Heart right ventricle (tissue), 16 donors: ENCODE measurements at regions not wholly inside any gene's neighbourhood (a gene's known extent, or its start where the extent isn't known, plus 50 kb on each side); places are given as distances from the start of the nearest gene placed in this dataset.

Experiments
- ATAC-seq, 8 donors: fragments of 200-7000 bp; cut with Tn5 transposase; one replicate each; pipeline ENCODE4 v1.9.1; 2020; ENCODE audit warnings: mild to moderate bottlenecking in 8 of 8, moderate library complexity in 8 of 8, moderate number of reproducible peaks in 1 of 8
- DNase-seq, 2 donors: peaks; one replicate each; pipeline ENCODE4 v3.0.0-alpha.2; 2020
- H3K27ac ChIP-seq, 10 donors: fragments of 200-600 bp; sonication (generic) in 2 of 10; one replicate each; pipeline versions ENCODE4 v1.5.0 to v1.8.0; 2020 to 2022; ENCODE audit warnings: mild to moderate bottlenecking in 3 of 10
- H3K27me3 ChIP-seq, 7 donors: fragments of 200-600 bp; one replicate each; pipeline ENCODE4 v1.8.0; 2021 to 2022; ENCODE audit warnings: mild to moderate bottlenecking in 2 of 7
- H3K36me3 ChIP-seq, 9 donors: fragments of 200-600 bp; sonication (generic) in 1 of 9; one replicate each; pipeline versions ENCODE4 v1.5.0 to v1.8.0; 2020 to 2022; ENCODE audit warnings: mild to moderate bottlenecking in 2 of 9
- H3K4me1 ChIP-seq, 9 donors: fragments of 200-600 bp; sonication (generic) in 1 of 9; one replicate each; pipeline versions ENCODE4 v1.5.0 to v1.8.0; 2020 to 2022; ENCODE audit warnings: mild to moderate bottlenecking in 4 of 9
- H3K4me3 ChIP-seq, 10 donors: fragments of 200-600 bp; sonication (generic) in 2 of 10; one replicate each; pipeline versions ENCODE4 v1.5.0 to v1.8.0; 2020 to 2022; ENCODE audit warnings: mild to moderate bottlenecking in 7 of 10, moderate library complexity in 2 of 10
- H3K9me3 ChIP-seq, 11 donors: fragments of 200-600 bp in 10 of 11; sonication (generic) in 2 of 11; one replicate each; pipeline versions ENCODE4 v1.5.0 to v1.8.0; 2013 to 2022; ENCODE audit warnings: mild to moderate bottlenecking in 2 of 11, control low read depth in 1 of 11, moderate library complexity in 1 of 11
- WGBS, 2 donors: extraction: QIAGEN DNeasy Blood & Tissue Kit; methylation state at CpG; one replicate each; pipeline ENCODE4 v1.1.7; 2013; ENCODE audit warnings: inconsistent platforms in 1 of 2; 5-methylcytosine and 5-hydroxymethylcytosine counted together
- intact Hi-C, 10 donors: fragments of 100-400 bp; cut with DNase I; formaldehyde crosslinking; loops; one replicate each; pipeline versions ENCODE4 v1.11.1 to v1.14.2; 2022
- TF ChIP-seq, protein P1 (sequence below), 9 donors: fragments of 200-600 bp; sonication (generic) in 2 of 9; IDR thresholded peaks; one replicate each; pipeline versions ENCODE4 v1.5.0 to v1.8.0; 2021 to 2022; ENCODE audit warnings: antibody characterized with exemption in 9 of 9, mild to moderate bottlenecking in 5 of 9, moderate library complexity in 1 of 9
- donor health status: Arrhythmogenic right ventricular cardiomyopathy.
- donor health status: ischemic (EF 13 %, LVEDD 7.1; RV severe dilation, severe dysfunction).
- donor health status: healthy with polysubstance abuse.
- donor health status: DM: no; HTN: yes; CAD: no.
- donor health status: DM: no; HTN: no; CAD: no.
- donor health status: ischemic (EF 25% LVEDD 6.9; RV normal size, moderate dysfunction).
- donor health status: ischemic (EF 25% LVEDD 5.7; RV mildly dilated, moderate dysfunction).
- donor health status: healthy.
- donor health status: DM: yes; HTN: yes; CAD: no.
- donor health status: Ischemic cardiomyopathy.
- donor health status: ischemic (EF 35%, LVEDD 5.7; RV mildly dilated, moderate dysfunction).
- donor health status: nonischemic (EF 11% LVEDD 7.7; RV severe dilation, severe dysfunction).
- donor health status: DM: yes; HTN: yes; CAD: no.
- donor health status: PGD.
- donor health status: ischemic (EF 29% LVEDD 5.4; RV normal size, mild dysfunction).
- donor health status: nonischemic (EF 23%, LVEDD 6.1; RV moderate dilation, normal function).

DNA sequence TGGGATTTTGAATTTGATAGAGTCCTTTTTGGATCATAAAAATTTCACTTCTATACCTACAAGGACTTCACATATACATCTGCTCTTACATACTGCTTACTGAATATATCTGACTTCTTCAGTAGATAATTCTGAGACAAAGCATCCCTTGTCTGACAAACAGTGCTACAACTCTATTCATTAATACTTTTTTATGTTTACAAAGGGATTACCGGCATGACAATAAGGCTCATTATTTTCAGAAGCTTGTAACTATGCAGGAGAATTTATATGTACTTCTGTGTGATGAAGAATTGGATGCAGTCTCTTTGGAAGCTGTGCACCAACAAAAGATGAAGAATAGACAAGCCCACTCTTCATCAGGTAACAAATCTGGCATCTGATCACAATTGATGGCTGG is 1070.3 kb downstream of the STIM2 start:
- intact Hi-C loops: loop anchor here in 1 of 10 donors (10.0 kb wide), 1 partner anchor 784 kb away; no protein-coding TSS in a partner anchor
- Histone ChIP-seq H3K4me1 (peaks cover 0 to 5% (median 0%) of the 10 kb centered on the region in 9 donors), H3K4me3 (no peak overlapping the region), H3K36me3 (no peaks in the 10 kb centered on the region), H3K27me3 (no peaks in the 10 kb centered on the region), H3K27ac (no peak overlapping the region), H3K9me3 (no peaks in the 10 kb centered on the region)
- TF ChIP-seq, protein P1, sequence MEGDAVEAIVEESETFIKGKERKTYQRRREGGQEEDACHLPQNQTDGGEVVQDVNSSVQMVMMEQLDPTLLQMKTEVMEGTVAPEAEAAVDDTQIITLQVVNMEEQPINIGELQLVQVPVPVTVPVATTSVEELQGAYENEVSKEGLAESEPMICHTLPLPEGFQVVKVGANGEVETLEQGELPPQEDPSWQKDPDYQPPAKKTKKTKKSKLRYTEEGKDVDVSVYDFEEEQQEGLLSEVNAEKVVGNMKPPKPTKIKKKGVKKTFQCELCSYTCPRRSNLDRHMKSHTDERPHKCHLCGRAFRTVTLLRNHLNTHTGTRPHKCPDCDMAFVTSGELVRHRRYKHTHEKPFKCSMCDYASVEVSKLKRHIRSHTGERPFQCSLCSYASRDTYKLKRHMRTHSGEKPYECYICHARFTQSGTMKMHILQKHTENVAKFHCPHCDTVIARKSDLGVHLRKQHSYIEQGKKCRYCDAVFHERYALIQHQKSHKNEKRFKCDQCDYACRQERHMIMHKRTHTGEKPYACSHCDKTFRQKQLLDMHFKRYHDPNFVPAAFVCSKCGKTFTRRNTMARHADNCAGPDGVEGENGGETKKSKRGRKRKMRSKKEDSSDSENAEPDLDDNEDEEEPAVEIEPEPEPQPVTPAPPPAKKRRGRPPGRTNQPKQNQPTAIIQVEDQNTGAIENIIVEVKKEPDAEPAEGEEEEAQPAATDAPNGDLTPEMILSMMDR (IDR thresholded peaks at IDR 0.05): no peak
- DNase-seq: no peak
- WGBS, 2 donors: 91 to 92% methylated on average over 1 of the region's 1 CpG
- no peak for ATAC-seq

GRCh38 chr4:27931584-27931983 is 1070.9 kb downstream of the STIM2 start:
- Histone ChIP-seq H3K27me3 (no peaks in the 10 kb centered on the region), H3K4me1 (peaks cover 0 to 5% (median 0%) of the 10 kb centered on the region in 9 donors), H3K27ac (no peak overlapping the region), H3K4me3 (no peak overlapping the region), H3K36me3 (no peaks in the 10 kb centered on the region), H3K9me3 (no peaks in the 10 kb centered on the region)
- no peak for ATAC-seq
- 74 to 75% methylated on average over 1 of the region's 1 CpG for WGBS, 2 donors
- DNase-seq: no peak
- intact Hi-C loops: loop anchor here in 1 of 10 donors (10.0 kb wide), 1 partner anchor 783 kb away; no protein-coding TSS in a partner anchor
- TF ChIP-seq, protein P1 (IDR thresholded peaks at IDR 0.05): no peak

GRCh38 chr4:27934871-27935270 is 1074.2 kb downstream of the STIM2 start:
- Histone ChIP-seq H3K9me3 (no peaks in the 10 kb centered on the region), H3K4me3 (no peak overlapping the region), H3K36me3 (no peaks in the 10 kb centered on the region), H3K4me1 (no peaks in the 10 kb centered on the region), H3K27ac (no peak overlapping the region), H3K27me3 (no peaks in the 10 kb centered on the region)
- TF ChIP-seq, protein P1 (IDR thresholded peaks at IDR 0.05): no peak
- WGBS, 2 donors: 48 to 72% methylated on average over 1 of the region's 1 CpG
- intact Hi-C loops: loop anchor here in 1 of 10 donors (10.0 kb wide), 1 partner anchor 780 kb away; no protein-coding TSS in a partner anchor
- DNase-seq: no peak
- no peak for ATAC-seq

- TF ChIP-seq, protein P1 (IDR thresholded peaks at IDR 0.05): no peak
- Histone ChIP-seq H3K9me3 (no peaks in the 10 kb centered on the region), H3K4me1 (no peaks in the 10 kb centered on the region), H3K36me3 (no peaks in the 10 kb centered on the region), H3K27ac (no peak overlapping the region), H3K27me3 (no peaks in the 10 kb centered on the region), H3K4me3 (no peak overlapping the region)
- intact Hi-C loops: no loop called here
- DNase-seq (no peak), ATAC-seq (no peak)
- WGBS, 2 donors: 86 to 89% methylated on average over 1 of the region's 1 CpG
Observed at GRCh38 chr4:27946799-27947198, 1086.2 kb downstream of the STIM2 start.
